ENCODE measurements at regions not wholly inside any gene's neighbourhood (a gene's known extent, or its start where the extent isn't known, plus 50 kb on each side); places are given as distances from the start of the nearest gene placed in this dataset.

- TF ChIP-seq, protein P1, sequence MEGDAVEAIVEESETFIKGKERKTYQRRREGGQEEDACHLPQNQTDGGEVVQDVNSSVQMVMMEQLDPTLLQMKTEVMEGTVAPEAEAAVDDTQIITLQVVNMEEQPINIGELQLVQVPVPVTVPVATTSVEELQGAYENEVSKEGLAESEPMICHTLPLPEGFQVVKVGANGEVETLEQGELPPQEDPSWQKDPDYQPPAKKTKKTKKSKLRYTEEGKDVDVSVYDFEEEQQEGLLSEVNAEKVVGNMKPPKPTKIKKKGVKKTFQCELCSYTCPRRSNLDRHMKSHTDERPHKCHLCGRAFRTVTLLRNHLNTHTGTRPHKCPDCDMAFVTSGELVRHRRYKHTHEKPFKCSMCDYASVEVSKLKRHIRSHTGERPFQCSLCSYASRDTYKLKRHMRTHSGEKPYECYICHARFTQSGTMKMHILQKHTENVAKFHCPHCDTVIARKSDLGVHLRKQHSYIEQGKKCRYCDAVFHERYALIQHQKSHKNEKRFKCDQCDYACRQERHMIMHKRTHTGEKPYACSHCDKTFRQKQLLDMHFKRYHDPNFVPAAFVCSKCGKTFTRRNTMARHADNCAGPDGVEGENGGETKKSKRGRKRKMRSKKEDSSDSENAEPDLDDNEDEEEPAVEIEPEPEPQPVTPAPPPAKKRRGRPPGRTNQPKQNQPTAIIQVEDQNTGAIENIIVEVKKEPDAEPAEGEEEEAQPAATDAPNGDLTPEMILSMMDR (conservative IDR thresholded peaks at IDR 0.05; ENCODE audit: low read depth, low read length), result no peak
- TF ChIP-seq EZH2 (IDR thresholded peaks at IDR 0.05; ENCODE audit: low read length, unreplicated experiment) (no peak), EZH2phosphoT487 (IDR thresholded peaks at IDR 0.05; ENCODE audit: borderline replicate concordance, low read length) (no peak)
These were observed 226.5 kb downstream of the ANAPC1 start for GRCh38 chr2:111657351-111657975.

Data from PC-3 (cell line).